ENCODE measurements at regions not wholly inside any gene's neighbourhood (a gene's known extent, or its start where the extent isn't known, plus 50 kb on each side); places are given as distances from the start of the nearest gene placed in this dataset.
"Not testable (repeated sequence)": the region's sequence is repeated elsewhere in the genome, so short reads cannot be mapped to it uniquely, and the experiment has no call there.

DNA sequence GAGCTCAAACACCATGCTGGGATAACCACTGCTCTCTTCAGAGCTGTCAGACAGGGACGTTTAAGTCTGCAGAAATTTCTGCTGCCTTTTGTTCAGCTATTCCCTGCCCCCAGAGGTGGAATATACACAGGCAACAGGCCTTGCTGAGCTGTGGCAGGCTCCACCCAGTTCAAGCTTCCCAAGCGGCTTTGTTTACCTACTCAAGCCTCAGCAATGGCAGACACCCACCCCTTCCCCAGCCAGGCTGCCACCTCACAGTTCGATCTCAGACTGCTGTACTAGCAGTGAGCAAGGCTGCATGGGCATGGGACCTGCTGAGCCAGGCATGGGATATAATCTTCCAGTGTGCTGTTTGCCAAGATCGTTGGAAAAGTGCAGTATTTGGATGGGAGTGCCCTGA lies 1220.5 kb downstream of the FLRT2 start:
- DNase-seq (ENCODE audit: low read depth, low spot score), result not testable (repeated sequence)

DNA sequence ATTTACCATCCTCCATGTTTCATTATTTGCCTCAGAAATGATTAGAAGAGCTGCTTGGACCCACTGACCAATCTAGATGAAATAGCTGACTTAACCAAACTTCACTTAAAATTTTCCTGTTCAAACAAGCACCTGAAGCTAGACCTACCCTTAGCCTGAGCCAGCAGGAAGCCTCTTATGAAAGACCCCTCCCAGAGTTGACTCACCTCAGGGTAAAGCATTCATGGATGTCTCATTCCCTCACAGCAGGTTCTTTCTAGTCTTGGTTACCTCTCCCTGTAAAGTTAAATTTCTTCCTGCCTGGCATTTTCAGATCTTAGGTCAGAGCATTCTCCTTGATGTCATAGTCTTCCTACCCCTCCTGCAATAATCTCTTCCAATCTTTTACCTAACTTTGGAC lies 1209.8 kb downstream of the FLRT2 start:
- DNase-seq (ENCODE audit: low read depth, low spot score), result no peak

GRCh38 chr14:86731427-86731826 lies 1201.5 kb downstream of the FLRT2 start:
- DNase-seq (ENCODE audit: low read depth, low spot score), result not testable (repeated sequence)

DNA sequence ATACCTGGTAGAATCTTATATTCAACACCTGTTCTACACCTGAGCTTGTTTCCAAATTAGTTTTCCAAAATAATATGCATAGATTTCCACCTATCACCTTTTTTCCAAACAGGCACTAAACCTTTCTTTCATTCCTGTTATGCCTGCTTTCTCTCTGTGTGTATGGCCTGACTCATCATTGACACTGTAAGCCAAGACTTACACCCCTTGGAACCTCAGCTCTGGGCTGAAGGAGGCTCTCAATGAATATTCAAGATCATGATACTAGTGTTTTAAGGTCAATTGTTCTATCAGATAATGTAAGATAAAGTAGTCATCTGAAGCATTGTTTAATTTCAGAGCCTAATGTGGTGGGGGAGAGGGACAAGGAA lies 1193.3 kb downstream of the FLRT2 start:
- no peak for DNase-seq (ENCODE audit: low read depth, low spot score)

DNA sequence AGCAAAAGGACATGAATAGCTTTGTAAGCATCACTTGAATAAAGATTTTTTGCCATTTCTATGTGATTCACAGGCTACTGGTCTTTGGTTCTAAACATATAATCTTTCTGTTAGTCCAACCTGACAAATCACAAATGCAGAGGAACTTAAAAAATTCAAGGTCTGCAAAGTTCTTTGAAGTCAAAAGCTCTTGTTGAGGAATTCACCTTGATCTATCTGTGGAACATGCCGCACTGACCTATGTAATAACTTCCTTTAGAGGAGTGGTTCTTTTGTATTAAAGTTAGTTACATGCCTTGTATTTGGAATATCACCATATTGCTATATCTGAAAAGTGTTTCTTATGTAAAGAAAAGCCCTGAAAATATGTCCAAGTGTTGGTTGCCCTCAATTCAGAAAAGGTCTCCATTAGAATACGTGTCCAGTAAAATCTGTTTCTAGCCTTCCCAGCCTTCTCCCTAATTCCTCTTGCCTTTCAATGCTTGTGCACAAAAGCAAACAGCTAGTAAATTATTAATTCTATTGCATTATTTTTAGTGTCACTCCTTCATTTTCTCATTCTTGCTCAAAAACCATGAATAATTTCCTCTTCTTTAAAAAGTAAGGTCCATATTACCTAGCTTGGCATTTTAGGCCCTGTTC lies 1192.8 kb downstream of the FLRT2 start:
- DNase-seq (ENCODE audit: low read depth, low spot score), result no peak

GRCh38 chr14:86714575-86714974 lies 1184.6 kb downstream of the FLRT2 start:
- no peak for DNase-seq (ENCODE audit: low read depth, low spot score)

GRCh38 chr14:86714153-86714552 lies 1184.2 kb downstream of the FLRT2 start:
- DNase-seq (ENCODE audit: low read depth, low spot score), result no peak

- DNase-seq (ENCODE audit: low read depth, low spot score), result peak; percentile 0
These were observed 1182.8 kb downstream of the FLRT2 start for GRCh38 chr14:86712727-86713126.

GRCh38 chr14:86712176-86712575 lies 1182.2 kb downstream of the FLRT2 start:
- no peak for DNase-seq (ENCODE audit: low read depth, low spot score)

- no peak for DNase-seq (ENCODE audit: low read depth, low spot score)
These were observed 1178.9 kb downstream of the FLRT2 start for GRCh38 chr14:86708846-86709339.

DNA sequence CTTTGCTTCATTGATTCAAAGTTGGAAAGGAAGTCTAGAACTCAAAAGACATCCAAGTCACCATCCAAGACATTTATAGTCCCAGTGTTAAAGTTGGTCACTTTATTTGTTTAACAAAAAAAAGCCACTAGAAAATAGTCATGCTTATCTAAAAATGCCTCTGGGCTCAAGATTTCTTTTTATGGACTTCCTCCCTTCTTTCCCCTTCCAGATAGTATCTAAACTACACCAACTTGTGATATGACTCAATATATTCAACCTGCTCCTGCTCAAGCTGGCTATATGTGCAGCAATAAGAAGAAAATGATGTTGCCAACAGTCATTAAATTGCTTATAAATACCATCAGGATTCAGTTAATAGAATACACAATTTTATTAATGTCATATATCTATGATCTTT lies 1177.1 kb downstream of the FLRT2 start:
- no peak for DNase-seq (ENCODE audit: low read depth, low spot score)

- no peak for DNase-seq (ENCODE audit: low read depth, low spot score)
These were observed 1153.6 kb downstream of the FLRT2 start for GRCh38 chr14:86683561-86683960.

- DNase-seq (ENCODE audit: low read depth, low spot score), result no peak
These were observed 1145.1 kb downstream of the FLRT2 start for GRCh38 chr14:86675059-86675458.

- peak; percentile 1 for DNase-seq (ENCODE audit: low read depth, low spot score)
These were observed 1143.6 kb downstream of the FLRT2 start for GRCh38 chr14:86673523-86673969.

DNA sequence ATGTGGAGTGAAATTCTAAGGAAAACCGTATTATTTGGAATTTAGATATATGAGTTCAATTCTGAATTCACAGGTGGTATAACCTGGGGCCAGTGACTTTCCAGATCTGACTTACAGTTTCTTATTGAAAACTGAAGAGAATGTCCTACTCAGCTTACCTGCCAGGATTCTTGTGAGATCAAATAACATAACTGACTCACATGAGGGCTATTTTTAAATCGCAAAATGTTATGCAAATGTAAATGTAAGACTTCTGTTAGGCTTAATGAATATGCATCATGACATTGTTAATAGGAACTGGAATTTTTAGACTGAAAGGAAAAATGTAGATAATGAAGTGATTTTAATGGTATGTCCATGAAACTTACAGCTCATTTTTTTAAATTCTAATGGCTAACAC lies 1142.1 kb downstream of the FLRT2 start:
- DNase-seq (ENCODE audit: low read depth, low spot score), result no peak

GRCh38 chr14:86665975-86666374 lies 1136.0 kb downstream of the FLRT2 start:
- DNase-seq (ENCODE audit: low read depth, low spot score), result no peak

DNA sequence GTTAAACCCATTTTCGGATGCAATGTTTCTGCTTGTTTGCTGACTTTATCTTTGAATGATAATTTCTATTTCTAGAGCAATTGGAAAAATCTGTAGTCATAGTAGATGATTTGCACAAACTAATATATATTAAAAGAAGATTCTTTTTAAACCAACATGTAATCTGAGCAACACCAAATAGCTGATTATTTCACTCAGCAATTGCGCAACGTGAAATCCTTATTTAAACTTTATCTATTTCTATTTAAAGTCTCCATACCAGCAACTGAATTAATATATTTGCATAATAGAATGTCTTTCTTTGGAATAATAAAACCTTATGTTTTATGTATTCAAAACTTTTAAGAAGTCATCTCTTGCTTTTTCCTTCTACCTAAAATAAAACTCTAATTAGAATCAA lies 1132.4 kb downstream of the FLRT2 start:
- no peak for DNase-seq (ENCODE audit: low read depth, low spot score)

GRCh38 chr14:86654558-86655184 lies 1124.7 kb downstream of the FLRT2 start:
- DNase-seq (ENCODE audit: low read depth, low spot score), result peak; percentile 7

- no peak for DNase-seq (ENCODE audit: low read depth, low spot score)
These were observed 1122.6 kb downstream of the FLRT2 start for GRCh38 chr14:86652526-86652925.

DNA sequence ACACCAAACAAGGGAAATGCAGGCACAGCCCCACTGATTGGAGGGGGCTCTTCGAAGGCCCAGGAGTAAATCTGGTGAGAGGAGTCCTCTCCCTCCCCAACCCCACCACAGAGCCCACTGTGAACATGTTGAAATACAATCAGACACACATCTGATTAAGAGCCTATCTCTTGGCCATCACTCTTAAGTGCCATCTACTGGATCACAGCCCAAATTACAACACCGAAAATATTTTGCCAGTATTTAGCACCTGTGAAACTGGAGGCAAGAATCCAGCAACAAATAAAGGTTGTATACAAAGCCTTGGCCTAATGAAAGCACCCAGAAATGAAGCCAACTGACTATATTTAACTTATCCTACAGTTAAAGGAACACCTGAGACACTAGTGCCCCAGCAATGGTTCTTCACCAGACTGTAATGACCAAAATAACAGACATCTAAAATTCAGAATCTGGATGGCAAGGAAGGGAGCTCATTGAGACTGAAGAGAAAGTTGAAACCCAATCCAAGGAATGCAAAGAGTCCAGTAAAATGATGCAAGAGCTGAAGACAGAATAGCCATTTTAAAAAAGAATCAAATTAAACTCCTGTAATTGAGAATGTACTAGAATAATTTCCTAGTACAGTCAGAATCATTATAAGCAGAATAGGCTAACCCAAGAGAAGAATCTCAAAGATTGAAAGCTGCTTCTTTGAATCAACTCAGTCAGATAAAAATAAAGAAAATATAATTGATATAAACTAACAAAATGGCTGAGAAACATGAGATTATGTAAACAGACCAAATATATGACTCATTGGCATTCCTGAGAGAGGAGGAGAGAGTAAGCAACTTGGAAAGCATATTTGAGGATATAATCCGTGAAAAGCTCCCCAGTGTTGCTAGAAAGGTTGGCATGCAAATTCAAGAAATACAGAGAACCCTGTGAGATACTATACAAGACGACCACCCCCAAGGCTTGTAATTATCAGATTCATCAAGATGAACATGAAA lies 1117.0 kb downstream of the FLRT2 start:
- no peak for DNase-seq (ENCODE audit: low read depth, low spot score)

- no peak for DNase-seq (ENCODE audit: low read depth, low spot score)
These were observed 1116.2 kb downstream of the FLRT2 start for GRCh38 chr14:86646125-86646524.

- no peak for DNase-seq (ENCODE audit: low read depth, low spot score)
These were observed 1111.4 kb downstream of the FLRT2 start for GRCh38 chr14:86641310-86641709.

Measured in astrocyte of the hippocampus (primary cell).